ENCODE measurements at regions not wholly inside any gene's neighbourhood (a gene's known extent, or its start where the extent isn't known, plus 50 kb on each side); places are given as distances from the start of the nearest gene placed in this dataset.

- TF ChIP-seq EZH2 (IDR thresholded peaks at IDR 0.05; ENCODE audit: low read depth, low read length, severe bottlenecking) (no peak), CTCF (IDR thresholded peaks at IDR 0.05; ENCODE audit: control extremely low read depth in 1 of 3, insufficient read depth in 1 of 3, low read depth in 1 of 3, low read length in 3 of 3) (no peak), RFX5 (IDR thresholded peaks at IDR 0.05; ENCODE audit: borderline replicate concordance, low read depth, low read length) (no peak), RAD21 (IDR thresholded peaks at IDR 0.05 in 1 of 2, conservative IDR thresholded peaks at IDR 0.05 in 1 of 2; ENCODE audit: low read depth in 2 of 2, low read length in 2 of 2) (no peak), ZNF274 (IDR thresholded peaks at IDR 0.05; ENCODE audit: borderline replicate concordance, extremely low read depth, low read length) (no peak), EP300 (IDR thresholded peaks at IDR 0.05; ENCODE audit: borderline replicate concordance in 1 of 2, low read depth in 2 of 2, low read length in 2 of 2) (no peak), HDAC2 (IDR thresholded peaks at IDR 0.05; ENCODE audit: borderline replicate concordance in 1 of 2, low read depth in 2 of 2, low read length in 2 of 2) (no peak), MAX (IDR thresholded peaks at IDR 0.05) (no peak)
Measured at GRCh38 chr3:3260870-3261269, 81.4 kb upstream of the CRBN start.

Data from H1 (cell line).